Ascending aorta (tissue), 2 donors: ENCODE measurements at regions not wholly inside any gene's neighbourhood (a gene's known extent, or its start where the extent isn't known, plus 50 kb on each side); places are given as distances from the start of the nearest gene placed in this dataset.

ENCODE experiments used
- DNase-seq, 2 donors: peaks; one replicate each; pipeline ENCODE4 v3.0.0-alpha.2; 2019; ENCODE audit warnings: low spot score in 2 of 2
- H3K27ac ChIP-seq, 2 donors: fragments of 200-600 bp; sonication (generic); one replicate each; pipeline ENCODE4 v1.5.1; 2016 to 2017; ENCODE audit warnings: mild to moderate bottlenecking in 1 of 2
- H3K27me3 ChIP-seq: fragments of 200-600 bp; sonication (generic); one replicate; pipeline ENCODE4 v1.5.1; 2017
- H3K36me3 ChIP-seq, 2 donors: fragments of 200-600 bp; sonication (generic); one replicate each; pipeline ENCODE4 v1.5.1; 2016
- H3K4me1 ChIP-seq, 2 donors: fragments of 200-600 bp; sonication (generic); one replicate each; pipeline ENCODE4 v1.5.1; 2016 to 2017; ENCODE audit warnings: mild to moderate bottlenecking in 1 of 2
- H3K4me3 ChIP-seq, 2 donors: fragments of 200-600 bp; sonication (generic); one replicate each; pipeline ENCODE4 v1.5.1; 2016 to 2017; ENCODE audit warnings: mild to moderate bottlenecking in 1 of 2
- H3K9me3 ChIP-seq, 2 donors: fragments of 200-600 bp; sonication (generic); one replicate each; pipeline ENCODE4 v1.5.1; 2016
- intact Hi-C: fragments of 100-400 bp; cut with DNase I; formaldehyde crosslinking; loops from one replicate; pipeline ENCODE4 v1.15.1; 2023
- TF ChIP-seq, protein P1 (sequence below), 3 experiments: fragments of 200-600 bp in 2 of 3; fragments of 450-650 bp in 1 of 3; sonication (generic) in 2 of 3; IDR thresholded peaks; one replicate each; pipeline ENCODE4 v1.5.1; 2016 to 2019; ENCODE audit warnings: antibody characterized with exemption in 3 of 3, mild to moderate bottlenecking in 1 of 3, moderate library complexity in 1 of 3

DNA sequence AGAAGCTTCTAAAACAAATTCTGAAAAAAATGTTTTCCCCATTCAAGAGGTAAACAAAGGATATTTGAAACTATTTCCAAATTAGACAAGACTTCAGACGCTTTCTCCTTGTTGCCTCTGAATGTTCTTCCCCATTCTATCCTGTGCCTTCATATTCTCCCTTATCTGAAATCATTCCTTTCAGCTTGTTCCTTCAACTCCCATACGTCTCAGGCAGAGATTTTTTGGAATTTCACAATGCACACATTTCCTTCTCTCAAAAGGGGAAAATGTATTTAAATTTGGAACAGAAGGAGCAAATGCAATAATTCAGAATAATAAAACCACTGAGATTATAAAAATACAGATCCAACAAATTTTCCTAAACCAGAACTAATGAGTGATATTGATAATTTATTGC, 198.7 kb upstream of the IVNS1ABP start:
- TF ChIP-seq, protein P1, sequence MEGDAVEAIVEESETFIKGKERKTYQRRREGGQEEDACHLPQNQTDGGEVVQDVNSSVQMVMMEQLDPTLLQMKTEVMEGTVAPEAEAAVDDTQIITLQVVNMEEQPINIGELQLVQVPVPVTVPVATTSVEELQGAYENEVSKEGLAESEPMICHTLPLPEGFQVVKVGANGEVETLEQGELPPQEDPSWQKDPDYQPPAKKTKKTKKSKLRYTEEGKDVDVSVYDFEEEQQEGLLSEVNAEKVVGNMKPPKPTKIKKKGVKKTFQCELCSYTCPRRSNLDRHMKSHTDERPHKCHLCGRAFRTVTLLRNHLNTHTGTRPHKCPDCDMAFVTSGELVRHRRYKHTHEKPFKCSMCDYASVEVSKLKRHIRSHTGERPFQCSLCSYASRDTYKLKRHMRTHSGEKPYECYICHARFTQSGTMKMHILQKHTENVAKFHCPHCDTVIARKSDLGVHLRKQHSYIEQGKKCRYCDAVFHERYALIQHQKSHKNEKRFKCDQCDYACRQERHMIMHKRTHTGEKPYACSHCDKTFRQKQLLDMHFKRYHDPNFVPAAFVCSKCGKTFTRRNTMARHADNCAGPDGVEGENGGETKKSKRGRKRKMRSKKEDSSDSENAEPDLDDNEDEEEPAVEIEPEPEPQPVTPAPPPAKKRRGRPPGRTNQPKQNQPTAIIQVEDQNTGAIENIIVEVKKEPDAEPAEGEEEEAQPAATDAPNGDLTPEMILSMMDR (IDR thresholded peaks at IDR 0.05) = no peak
- no peaks in the 10 kb centered on the region for H3K27me3 ChIP-seq
- intact Hi-C loops = no loop called here
- H3K4me1 ChIP-seq = no peaks in the 10 kb centered on the region
- DNase-seq = no peak
- H3K27ac ChIP-seq = no peak overlapping the region
- H3K36me3 ChIP-seq = no peaks in the 10 kb centered on the region
- no peak overlapping the region for H3K4me3 ChIP-seq
- no peaks in the 10 kb centered on the region for H3K9me3 ChIP-seq

DNA sequence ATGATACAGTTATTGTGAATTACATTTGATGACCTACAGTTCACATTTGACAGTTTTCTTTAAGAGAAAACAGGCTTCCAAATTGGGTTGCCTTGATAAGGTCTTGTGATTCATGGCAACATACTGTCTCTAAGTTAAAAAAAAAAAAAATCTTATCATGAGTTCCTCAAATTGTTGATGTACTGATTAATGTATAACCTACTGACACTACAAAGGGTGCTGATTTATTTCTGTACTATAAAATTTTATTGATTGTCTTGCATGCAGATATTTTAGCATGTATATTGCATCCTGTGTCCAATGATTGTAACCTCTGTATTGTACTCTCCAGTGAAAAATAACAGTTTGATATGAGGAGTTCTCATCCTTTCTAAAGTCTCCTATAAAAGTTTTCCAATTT, 197.3 kb upstream of the IVNS1ABP start:
- H3K9me3 ChIP-seq = no peaks in the 10 kb centered on the region
- no peak for DNase-seq
- TF ChIP-seq, protein P1 (IDR thresholded peaks at IDR 0.05) = no peak
- intact Hi-C loops = no loop called here
- H3K27me3 ChIP-seq = no peaks in the 10 kb centered on the region
- no peaks in the 10 kb centered on the region for H3K4me1 ChIP-seq
- H3K36me3 ChIP-seq = no peaks in the 10 kb centered on the region
- H3K27ac ChIP-seq = no peak overlapping the region
- no peak overlapping the region for H3K4me3 ChIP-seq

DNA sequence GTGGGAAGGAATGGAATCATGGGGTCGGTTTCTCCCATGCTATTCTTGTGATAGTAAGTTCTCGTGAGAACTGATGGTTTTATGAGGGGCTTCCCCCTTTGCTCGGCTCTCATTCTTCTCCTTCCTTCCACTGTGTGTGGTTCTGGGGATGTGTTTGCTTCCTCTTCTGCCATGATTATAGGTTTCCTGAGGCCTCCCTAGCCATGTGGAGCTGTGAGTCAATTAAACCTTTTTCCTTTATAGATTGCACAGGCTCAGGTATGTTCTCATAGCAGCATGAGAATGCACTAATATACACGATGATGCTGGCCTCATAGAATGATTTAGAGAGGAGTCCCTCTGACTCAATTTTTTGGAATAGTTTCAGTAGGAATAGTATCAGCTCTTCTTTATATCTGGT, 195.4 kb upstream of the IVNS1ABP start:
- intact Hi-C loops = no loop called here
- no peaks in the 10 kb centered on the region for H3K36me3 ChIP-seq
- no peak for DNase-seq
- H3K9me3 ChIP-seq = no peaks in the 10 kb centered on the region
- H3K27me3 ChIP-seq = no peaks in the 10 kb centered on the region
- no peak overlapping the region for H3K4me3 ChIP-seq
- H3K27ac ChIP-seq = no peak overlapping the region
- TF ChIP-seq, protein P1 (IDR thresholded peaks at IDR 0.05) = no peak
- H3K4me1 ChIP-seq = no peaks in the 10 kb centered on the region

DNA sequence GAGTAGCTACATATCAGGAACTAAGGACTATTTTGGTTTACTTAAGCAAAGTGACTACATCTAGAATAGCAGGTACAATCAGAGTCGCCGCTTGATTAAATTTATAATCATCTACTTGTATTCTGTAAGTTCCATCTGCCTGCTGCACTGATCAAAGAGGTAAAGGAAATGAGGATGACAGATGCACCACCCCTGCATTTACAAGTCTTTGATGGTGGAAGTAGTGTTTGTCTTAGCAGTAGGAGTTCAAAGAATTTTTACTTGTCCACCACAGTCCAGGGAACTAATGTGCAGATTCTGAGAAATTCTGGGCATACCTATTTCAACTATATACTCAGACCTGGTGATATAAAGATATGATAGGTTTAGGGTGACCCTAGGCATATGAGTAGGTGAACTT, 184.1 kb upstream of the IVNS1ABP start:
- TF ChIP-seq, protein P1 (IDR thresholded peaks at IDR 0.05) = no peak
- Histone ChIP-seq H3K36me3 (no peaks in the 10 kb centered on the region), H3K4me3 (no peak overlapping the region), H3K9me3 (no peaks in the 10 kb centered on the region), H3K27me3 (no peaks in the 10 kb centered on the region), H3K4me1 (no peaks in the 10 kb centered on the region), H3K27ac (no peak overlapping the region)
- no peak for DNase-seq
- intact Hi-C loops = no loop called here

DNA sequence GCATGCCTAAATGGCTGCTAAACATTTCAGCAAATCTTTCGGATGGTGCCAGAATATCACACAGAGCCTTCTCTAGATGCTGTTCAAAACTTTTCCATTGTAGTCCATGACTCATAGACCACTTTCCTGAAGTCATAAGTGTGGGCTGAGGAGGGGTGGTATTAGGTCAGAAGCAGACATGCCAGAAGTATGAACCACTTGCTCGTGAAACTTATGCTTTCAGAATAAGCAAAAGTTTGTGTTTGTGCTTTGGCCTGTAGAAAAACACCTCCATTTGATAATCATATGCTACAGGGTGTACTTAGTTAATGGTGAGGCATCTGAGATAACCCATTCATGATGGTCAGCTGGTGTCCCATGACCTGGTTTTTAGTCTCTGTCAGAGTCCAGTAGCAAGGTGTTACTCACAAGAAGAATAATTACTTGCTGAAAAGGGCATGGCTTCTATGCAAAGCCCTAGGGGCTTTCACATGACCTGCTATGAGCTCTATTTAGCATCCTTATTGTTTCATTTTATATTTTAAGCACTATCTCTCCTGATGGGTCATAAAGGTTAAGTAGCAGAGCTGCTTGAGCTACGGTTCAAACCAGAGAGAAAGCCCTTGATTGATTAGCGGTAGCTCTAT, 183.1 kb upstream of the IVNS1ABP start:
- DNase-seq = no peak
- Histone ChIP-seq H3K36me3 (no peaks in the 10 kb centered on the region), H3K9me3 (no peaks in the 10 kb centered on the region), H3K4me1 (no peaks in the 10 kb centered on the region), H3K27me3 (no peaks in the 10 kb centered on the region), H3K4me3 (no peak overlapping the region), H3K27ac (no peak overlapping the region)
- TF ChIP-seq, protein P1 (IDR thresholded peaks at IDR 0.05) = no peak
- intact Hi-C loops = no loop called here

DNA sequence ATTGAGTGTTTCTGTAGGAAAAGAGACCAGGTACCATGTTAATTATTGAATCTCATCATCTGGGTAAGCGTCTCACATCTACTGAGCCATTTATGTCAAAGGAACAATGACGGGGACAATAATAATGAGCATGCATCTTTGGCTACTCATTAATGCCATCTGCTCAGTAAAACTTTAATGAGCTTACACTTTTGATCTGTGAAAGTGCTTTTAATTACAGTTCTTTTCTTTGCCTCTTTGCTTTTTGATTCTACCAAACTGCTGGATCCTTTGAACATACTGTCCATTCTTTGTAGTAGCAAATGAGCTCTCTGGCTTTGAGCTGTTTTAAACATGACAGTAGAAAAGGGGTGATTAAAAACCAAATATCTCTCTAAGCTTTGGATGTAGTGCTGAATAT, 181.2 kb upstream of the IVNS1ABP start:
- H3K9me3 ChIP-seq = no peaks in the 10 kb centered on the region
- no peaks in the 10 kb centered on the region for H3K27me3 ChIP-seq
- no peaks in the 10 kb centered on the region for H3K4me1 ChIP-seq
- no peaks in the 10 kb centered on the region for H3K36me3 ChIP-seq
- TF ChIP-seq, protein P1 (IDR thresholded peaks at IDR 0.05) = no peak
- intact Hi-C loops = no loop called here
- DNase-seq = no peak
- H3K4me3 ChIP-seq = no peak overlapping the region
- no peak overlapping the region for H3K27ac ChIP-seq
